GM21786 (cell line): ENCODE measurements at regions not wholly inside any gene's neighbourhood (a gene's known extent, or its start where the extent isn't known, plus 50 kb on each side); places are given as distances from the start of the nearest gene placed in this dataset.
"Not testable (repeated sequence)": the region's sequence is repeated elsewhere in the genome, so short reads cannot be mapped to it uniquely, and the experiment has no call there.

ENCODE experiments used
- ATAC-seq: cut with Tn5 transposase; IDR thresholded peaks from one replicate; pipeline ENCODE4 v1.9.1; 2021; ENCODE audit not compliant: unreplicated experiment

- no peak for ATAC-seq
Observed at GRCh38 chr3:74423867-74424266, 190.6 kb downstream of the CNTN3 start.

- ATAC-seq, result no peak
Observed at GRCh38 chr3:74420538-74421124, 193.8 kb downstream of the CNTN3 start.

GRCh38 chr3:74415731-74416130 lies 198.7 kb downstream of the CNTN3 start:
- no peak for ATAC-seq

- ATAC-seq, result no peak
Observed at GRCh38 chr3:74413547-74414241, 200.8 kb downstream of the CNTN3 start.

GRCh38 chr3:74410276-74410941 lies 204.1 kb downstream of the CNTN3 start:
- no peak for ATAC-seq

- no peak for ATAC-seq
Observed at GRCh38 chr3:74409066-74409465, 205.4 kb downstream of the CNTN3 start.

- ATAC-seq, result no peak
Observed at GRCh38 chr3:74403307-74403706, 211.2 kb downstream of the CNTN3 start.

GRCh38 chr3:74402821-74403220 lies 211.6 kb downstream of the CNTN3 start:
- no peak for ATAC-seq

GRCh38 chr3:74393426-74393825 lies 221.0 kb downstream of the CNTN3 start:
- ATAC-seq, result no peak

- no peak for ATAC-seq
Observed at GRCh38 chr3:74390121-74390877, 224.2 kb downstream of the CNTN3 start.

- no peak for ATAC-seq
Observed at GRCh38 chr3:74387111-74387735, 227.2 kb downstream of the CNTN3 start.

- no peak for ATAC-seq
Observed at GRCh38 chr3:74384159-74384558, 230.3 kb downstream of the CNTN3 start.

- no peak for ATAC-seq
Observed at GRCh38 chr3:74377669-74378068, 236.8 kb downstream of the CNTN3 start.

GRCh38 chr3:74376323-74376722 lies 238.1 kb downstream of the CNTN3 start:
- ATAC-seq, result not testable (repeated sequence)

- no peak for ATAC-seq
Observed at GRCh38 chr3:74375653-74376052, 238.8 kb downstream of the CNTN3 start.

GRCh38 chr3:74372743-74373142 lies 241.7 kb downstream of the CNTN3 start:
- no peak for ATAC-seq

GRCh38 chr3:74370342-74370741 lies 244.1 kb downstream of the CNTN3 start:
- no peak for ATAC-seq

- no peak for ATAC-seq
Observed at GRCh38 chr3:74366331-74366730, 248.1 kb downstream of the CNTN3 start.

GRCh38 chr3:74363346-74363745 lies 251.1 kb downstream of the CNTN3 start:
- ATAC-seq, result no peak

- ATAC-seq, result no peak
Observed at GRCh38 chr3:74360406-74360805, 254.1 kb downstream of the CNTN3 start.

- no peak for ATAC-seq
Observed at GRCh38 chr3:74357881-74358280, 256.6 kb downstream of the CNTN3 start.
